Right renal cortex interstitium (tissue), 3 donors: ENCODE measurements at regions not wholly inside any gene's neighbourhood (a gene's known extent, or its start where the extent isn't known, plus 50 kb on each side); places are given as distances from the start of the nearest gene placed in this dataset.

Experiments used
- DNase-seq, 3 donors: peaks; one replicate each; pipeline ENCODE4 v3.0.0-alpha.2; 2013; ENCODE audit warnings: low read depth in 3 of 3, low spot score in 2 of 3

DNA sequence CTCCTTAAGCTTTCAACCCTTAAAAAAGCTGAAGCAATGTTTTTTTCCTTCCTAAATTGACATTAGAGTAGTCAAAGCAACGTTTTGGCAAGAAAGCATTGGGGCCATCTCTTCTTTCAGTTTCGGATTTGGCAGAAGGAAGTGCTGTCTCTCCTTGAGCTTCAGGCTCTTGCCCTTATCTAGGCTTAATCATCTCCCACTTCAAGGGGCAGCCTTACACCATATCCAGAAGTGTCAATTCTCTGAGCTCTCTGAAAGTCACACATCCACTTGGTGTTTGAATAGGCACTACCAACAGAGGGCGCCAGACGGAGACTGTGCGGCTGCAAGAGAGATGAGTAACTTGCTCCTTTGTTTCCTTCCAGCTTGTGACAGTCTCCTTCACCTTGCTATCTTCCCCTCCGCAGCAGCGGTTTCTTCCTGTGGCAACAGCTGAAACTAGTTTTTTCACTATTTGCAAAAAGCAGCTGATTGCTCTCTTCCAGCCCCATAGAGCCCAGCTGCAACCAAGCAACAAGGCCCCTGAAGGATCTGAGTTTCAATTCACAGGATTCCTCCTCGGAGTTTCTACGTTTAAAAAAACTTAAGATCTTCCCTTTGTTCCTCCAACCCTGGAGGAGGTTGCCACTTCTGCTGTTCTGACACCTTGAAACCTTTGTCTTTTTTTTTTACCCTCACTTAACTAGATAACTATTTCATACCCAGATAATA is 147.0 kb upstream of the SLCO3A1 start:
- peak in 2 of 3 donors; percentile 24 to 39 for DNase-seq

DNA sequence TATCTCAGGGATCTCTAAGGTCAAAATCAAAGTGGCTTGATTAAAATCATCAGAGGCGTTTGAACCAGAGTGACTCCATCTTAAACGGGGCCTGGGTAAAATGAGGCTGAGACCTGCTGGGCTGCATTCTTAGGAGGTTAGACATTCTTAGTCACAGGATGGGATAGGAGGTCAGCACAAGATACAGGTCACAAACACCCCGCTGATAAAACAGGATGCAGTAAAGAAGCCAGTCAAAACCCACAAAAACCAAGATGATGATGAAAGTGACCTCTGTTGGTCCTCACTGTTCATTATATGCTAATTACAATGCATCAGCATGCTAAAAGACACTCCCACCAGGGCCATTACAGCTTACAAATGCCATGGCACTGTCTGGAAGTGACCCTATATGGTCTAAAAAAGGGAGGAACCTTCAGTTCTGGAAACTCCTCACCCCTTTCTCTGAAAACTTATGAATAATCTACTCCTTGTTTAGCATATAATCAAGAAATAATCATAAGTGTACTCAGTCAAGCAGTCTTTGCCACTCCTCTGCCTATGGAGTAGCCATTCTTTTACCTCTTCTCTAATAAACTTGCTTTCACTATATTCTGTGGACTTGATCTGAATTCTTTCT is 143.3 kb upstream of the SLCO3A1 start:
- DNase-seq = no peak

DNA sequence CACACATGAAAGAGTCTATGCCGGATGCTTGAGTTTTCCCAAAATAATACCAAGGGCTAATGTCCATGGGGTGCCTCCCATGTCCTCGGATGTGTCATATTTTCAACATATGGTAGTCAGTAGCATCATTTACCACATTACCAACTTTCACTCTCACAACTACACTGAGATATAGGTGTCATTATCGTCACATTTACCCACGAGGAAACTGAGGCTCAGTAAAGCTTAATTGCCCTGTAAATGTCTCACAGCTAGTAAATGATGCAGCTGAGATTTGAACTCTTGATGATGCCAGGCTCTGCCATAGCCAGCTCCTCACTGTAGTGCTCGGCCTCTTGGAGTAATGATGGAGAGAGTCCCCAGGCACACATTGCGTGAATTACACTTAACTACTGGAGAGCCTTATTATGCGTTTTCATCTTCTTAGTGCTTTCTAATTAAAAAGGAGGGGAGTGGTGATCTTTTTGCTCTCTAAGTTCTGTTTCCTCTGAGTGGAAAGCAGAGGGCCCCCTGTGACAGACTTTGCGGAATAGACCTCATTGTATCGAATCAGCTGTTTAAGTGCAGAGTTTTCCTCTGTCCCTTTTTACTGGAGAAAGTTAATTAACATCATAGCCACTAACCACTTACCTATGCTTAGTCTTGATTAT is 142.0 kb upstream of the SLCO3A1 start:
- DNase-seq = no peak

DNA sequence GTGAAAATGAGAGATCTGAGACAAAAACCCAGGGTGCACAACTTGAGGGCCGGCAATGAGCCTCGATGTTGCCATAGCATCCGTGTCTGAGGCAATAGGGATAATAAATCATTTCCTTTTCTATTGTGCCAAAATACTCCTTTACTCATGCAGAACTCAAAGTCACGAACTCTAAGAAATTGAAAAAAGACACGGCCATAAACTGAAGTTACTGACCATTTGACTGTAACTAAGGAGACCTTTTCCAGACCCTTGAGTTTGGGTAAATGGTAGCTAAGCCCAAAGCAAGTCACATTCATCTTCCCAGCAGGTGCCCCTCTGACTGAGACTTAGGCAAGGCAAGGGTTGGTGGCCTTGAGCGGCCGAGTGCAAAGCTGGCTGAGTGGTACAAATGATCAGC is 141.2 kb upstream of the SLCO3A1 start:
- no peak for DNase-seq

DNA sequence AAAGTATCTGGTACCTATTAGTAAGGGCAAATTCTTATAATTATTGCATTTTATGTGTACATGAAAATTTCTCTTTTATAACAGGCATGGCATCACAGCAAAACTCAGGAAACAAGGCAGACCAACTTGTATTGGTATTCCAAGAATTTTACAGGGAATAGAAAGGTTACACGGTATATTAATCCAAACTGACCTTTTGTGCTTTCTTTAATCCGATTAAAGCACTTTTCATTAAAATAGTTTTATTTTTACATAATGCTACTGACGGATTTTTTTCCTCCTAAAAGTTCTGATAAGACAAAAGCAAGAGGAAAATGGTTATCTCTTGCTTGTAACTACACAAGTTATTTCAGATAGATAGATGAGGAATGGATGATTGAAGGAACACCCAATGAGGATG is 137.0 kb upstream of the SLCO3A1 start:
- DNase-seq = no peak

DNA sequence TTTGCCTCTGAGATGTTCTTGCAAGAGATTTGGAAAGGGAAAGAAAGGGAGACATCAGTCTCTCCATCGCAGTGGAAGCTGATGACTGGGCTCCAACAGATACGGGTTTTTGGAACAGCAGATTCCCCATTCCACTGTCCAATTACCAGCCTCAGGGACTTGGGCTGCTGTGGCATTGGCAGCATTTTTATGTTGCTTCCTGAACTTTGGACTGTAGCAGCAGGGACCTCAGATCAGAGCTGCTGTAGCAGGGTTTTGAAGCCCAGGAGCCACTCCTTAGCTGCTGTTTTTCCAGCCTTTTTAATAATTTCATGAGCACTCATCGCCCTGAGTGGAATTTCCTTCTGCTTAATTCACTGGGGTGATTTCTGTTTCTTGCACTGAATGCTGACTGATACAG is 135.7 kb upstream of the SLCO3A1 start:
- DNase-seq = no peak

DNA sequence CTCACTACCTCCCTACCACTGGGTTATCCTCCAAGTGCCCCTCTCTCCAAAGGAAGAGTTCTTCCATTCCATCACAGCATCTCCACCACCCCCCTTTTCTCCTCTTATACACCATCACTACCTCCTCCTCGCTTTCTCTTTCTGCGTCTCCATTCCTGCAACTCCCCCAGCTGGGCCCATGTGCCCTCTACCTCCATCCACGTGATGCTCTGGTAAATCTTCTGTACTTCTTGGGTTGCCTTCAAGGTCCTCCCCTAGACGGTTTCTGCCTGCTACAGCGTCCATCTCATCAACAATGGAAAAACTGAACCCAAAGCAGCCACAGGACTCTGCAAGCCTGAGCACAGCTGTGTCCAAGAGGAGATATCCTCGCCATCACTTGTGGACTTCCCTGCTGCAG is 129.5 kb upstream of the SLCO3A1 start:
- no peak for DNase-seq

DNA sequence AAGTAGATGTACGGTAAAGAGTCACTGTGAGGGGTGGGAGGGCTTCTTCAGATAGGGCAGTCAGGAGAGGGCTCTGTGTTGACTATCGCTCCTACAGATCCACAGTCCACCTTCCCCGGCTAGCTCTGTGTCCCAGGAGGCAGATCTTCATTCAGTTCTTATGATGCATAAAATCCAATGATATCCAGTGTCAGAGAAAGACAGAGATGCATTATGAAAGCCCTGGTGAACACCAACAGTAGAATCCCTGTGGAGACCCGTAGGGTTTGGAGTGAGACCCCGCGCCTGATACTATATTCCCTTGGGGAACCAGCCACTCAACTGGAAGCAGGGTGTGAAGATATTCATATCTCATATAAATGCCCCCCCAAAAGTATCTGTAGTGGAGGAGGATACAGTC is 119.8 kb upstream of the SLCO3A1 start:
- DNase-seq = no peak

GRCh38 chr15:91737151-91737818 is 116.2 kb upstream of the SLCO3A1 start:
- DNase-seq = no peak

- DNase-seq = no peak
Observed at GRCh38 chr15:91741986-91742385, 111.5 kb upstream of the SLCO3A1 start.

DNA sequence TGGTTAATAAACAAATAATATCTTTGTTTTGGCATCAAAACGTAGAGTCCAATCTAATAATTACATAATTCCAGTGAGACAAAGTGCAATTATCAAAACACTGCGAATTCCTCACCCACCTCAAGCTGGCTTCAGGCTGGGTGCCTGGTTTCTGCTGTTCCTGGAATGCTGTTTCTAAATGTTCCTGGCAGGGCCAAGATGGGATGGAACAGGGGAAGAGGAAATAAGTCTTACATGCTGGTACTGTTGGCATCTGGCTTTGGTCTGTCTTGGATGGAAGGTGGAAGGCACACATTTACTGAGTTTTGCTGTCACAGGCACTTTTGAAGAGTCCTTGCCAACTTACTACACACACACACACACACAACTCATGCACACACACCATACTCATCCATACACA is 101.9 kb upstream of the SLCO3A1 start:
- no peak for DNase-seq

- no peak for DNase-seq
Observed at GRCh38 chr15:91752081-91752785, 101.3 kb upstream of the SLCO3A1 start.

DNA sequence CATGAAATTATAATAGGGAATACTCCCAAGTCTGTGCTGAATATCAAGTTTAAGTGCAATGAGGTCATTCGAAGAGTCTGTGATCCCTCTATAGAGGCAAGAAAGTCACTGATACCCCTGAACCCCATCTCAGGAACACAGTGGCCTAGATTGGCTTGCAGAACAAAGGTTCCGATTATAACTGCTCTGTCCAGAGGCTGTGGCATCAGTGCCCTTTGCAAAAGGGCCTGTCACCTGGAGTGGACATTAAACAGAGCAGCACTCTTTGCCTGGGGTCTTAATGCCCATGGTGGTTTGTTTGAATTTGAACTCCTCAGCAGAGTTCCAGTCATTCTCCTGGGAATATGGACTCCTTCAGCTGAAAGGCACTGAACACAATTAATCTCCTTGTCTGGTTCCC is 93.9 kb upstream of the SLCO3A1 start:
- no peak for DNase-seq

DNA sequence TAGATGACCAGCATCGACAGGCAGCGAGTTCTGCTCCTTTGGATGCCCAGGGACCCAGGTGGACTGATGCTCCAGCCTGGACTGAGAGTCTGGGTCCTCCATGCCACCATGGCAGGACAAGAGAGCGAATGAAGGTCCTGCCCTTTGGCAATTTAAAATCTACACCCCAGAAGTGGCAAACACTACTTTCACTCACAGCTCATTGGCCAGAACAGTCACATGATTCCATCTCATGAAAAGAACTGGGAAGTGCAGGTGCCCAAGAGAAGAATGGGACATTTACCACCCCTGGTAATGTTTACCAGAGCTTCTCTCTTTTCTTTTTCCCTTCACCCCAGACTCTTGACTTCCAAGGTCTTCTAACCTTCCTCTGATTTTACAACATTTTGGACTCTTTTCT is 87.8 kb upstream of the SLCO3A1 start:
- no peak for DNase-seq

DNA sequence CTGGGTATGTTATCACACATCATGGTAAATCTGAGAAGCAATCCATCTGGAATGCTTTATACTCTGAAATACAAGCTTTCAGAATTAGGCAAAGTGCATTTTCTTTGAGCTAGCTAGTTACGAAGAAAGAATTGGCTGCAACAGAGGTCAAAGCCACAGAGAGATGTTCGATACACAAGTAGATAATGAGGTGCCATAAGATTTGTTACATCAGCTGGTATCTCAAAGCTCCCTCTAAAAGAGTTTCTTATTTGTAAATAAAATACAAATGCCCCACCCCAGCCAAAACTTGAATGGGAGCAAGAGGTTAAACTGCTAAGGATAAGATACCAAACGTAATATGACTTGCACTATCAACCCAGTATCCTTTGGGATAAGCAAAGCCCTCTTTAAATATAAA is 84.0 kb upstream of the SLCO3A1 start:
- DNase-seq = no peak

- DNase-seq = no peak
Observed at GRCh38 chr15:91769894-91770293, 83.6 kb upstream of the SLCO3A1 start.

GRCh38 chr15:91776104-91776503 is 77.4 kb upstream of the SLCO3A1 start:
- DNase-seq = no peak

GRCh38 chr15:91779960-91780359 is 73.5 kb upstream of the SLCO3A1 start:
- no peak for DNase-seq

GRCh38 chr15:91780387-91780786 is 73.1 kb upstream of the SLCO3A1 start:
- no peak for DNase-seq

GRCh38 chr15:91782221-91782620 is 71.3 kb upstream of the SLCO3A1 start:
- DNase-seq = no peak

GRCh38 chr15:91783008-91783407 is 70.5 kb upstream of the SLCO3A1 start:
- DNase-seq = no peak
